Mesothelial cell of epicardium (in vitro differentiated cells): ENCODE measurements at regions not wholly inside any gene's neighbourhood (a gene's known extent, or its start where the extent isn't known, plus 50 kb on each side); places are given as distances from the start of the nearest gene placed in this dataset.

ENCODE experiments used
- DNase-seq, 2 experiments: peaks; one replicate each; pipeline ENCODE4 v3.0.0; 2021; ENCODE audit warnings: low spot score in 2 of 2; ENCODE audit not compliant: unreplicated experiment in 2 of 2
- H3K27ac Mint-ChIP-seq: 2 replicates; pipeline ENCODE4 v1.8.0; 2021; ENCODE audit warnings: mixed read lengths
- H3K27me3 Mint-ChIP-seq: 2 replicates; pipeline ENCODE4 v1.8.0; 2021; ENCODE audit warnings: low read depth, mixed read lengths
- H3K36me3 Mint-ChIP-seq: 2 replicates; pipeline ENCODE4 v1.8.0; 2021; ENCODE audit warnings: mixed read lengths
- H3K4me1 Mint-ChIP-seq: 2 replicates; pipeline ENCODE4 v1.8.0; 2021; ENCODE audit warnings: mixed read lengths
- H3K4me3 Mint-ChIP-seq: 2 replicates; pipeline ENCODE4 v1.8.0; 2021; ENCODE audit warnings: mild to moderate bottlenecking, moderate library complexity, mixed read lengths
- H3K9me3 Mint-ChIP-seq: 2 replicates; pipeline ENCODE4 v1.8.0; 2021; ENCODE audit warnings: mixed read lengths
- TF ChIP-seq, protein P1 (sequence below): fragments of 200-600 bp; sonication (generic); IDR thresholded peaks from one replicate; pipeline ENCODE4 v1.5.0; 2021; ENCODE audit warnings: antibody characterized with exemption; ENCODE audit not compliant: unreplicated experiment

DNA sequence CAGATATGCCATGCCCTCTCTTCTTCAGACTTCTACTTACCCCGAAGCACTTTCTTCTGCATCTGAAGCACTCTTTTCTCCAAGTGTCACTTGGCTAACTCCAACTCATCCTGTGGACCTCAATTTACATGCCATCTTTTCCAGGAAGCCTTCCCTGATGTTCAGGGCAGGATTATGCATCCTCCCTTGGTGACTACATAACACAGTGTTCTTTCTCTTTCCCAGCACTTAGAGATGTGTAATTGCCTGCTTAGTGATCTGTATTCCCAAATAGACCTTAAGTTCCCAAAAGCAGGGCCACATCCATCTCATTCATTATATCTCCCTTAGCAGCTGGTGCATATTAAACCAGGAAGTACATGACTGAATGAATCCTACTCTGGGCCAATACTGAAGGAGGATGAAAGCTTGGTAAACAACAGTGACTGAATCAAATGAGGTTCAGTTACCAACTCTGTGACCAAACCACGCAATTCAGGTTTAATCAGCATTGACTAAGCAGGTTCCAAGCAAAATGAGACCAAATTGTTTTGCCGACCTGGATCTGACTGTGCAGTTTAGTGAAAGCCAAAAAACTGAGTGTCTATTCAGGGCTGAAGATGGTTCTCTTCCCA lies 121.4 kb upstream of the TCF21 start:
- TF ChIP-seq, protein P1, sequence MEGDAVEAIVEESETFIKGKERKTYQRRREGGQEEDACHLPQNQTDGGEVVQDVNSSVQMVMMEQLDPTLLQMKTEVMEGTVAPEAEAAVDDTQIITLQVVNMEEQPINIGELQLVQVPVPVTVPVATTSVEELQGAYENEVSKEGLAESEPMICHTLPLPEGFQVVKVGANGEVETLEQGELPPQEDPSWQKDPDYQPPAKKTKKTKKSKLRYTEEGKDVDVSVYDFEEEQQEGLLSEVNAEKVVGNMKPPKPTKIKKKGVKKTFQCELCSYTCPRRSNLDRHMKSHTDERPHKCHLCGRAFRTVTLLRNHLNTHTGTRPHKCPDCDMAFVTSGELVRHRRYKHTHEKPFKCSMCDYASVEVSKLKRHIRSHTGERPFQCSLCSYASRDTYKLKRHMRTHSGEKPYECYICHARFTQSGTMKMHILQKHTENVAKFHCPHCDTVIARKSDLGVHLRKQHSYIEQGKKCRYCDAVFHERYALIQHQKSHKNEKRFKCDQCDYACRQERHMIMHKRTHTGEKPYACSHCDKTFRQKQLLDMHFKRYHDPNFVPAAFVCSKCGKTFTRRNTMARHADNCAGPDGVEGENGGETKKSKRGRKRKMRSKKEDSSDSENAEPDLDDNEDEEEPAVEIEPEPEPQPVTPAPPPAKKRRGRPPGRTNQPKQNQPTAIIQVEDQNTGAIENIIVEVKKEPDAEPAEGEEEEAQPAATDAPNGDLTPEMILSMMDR = no peak
- DNase-seq = no peak
- Mint-ChIP-seq H3K4me1 (peaks cover 36% of the 10 kb centered on the region), H3K36me3 (no peaks in the 10 kb centered on the region), H3K27ac (no peak overlapping the region), H3K4me3 (no peak overlapping the region), H3K27me3 (no peaks in the 10 kb centered on the region), H3K9me3 (no peaks in the 10 kb centered on the region)

DNA sequence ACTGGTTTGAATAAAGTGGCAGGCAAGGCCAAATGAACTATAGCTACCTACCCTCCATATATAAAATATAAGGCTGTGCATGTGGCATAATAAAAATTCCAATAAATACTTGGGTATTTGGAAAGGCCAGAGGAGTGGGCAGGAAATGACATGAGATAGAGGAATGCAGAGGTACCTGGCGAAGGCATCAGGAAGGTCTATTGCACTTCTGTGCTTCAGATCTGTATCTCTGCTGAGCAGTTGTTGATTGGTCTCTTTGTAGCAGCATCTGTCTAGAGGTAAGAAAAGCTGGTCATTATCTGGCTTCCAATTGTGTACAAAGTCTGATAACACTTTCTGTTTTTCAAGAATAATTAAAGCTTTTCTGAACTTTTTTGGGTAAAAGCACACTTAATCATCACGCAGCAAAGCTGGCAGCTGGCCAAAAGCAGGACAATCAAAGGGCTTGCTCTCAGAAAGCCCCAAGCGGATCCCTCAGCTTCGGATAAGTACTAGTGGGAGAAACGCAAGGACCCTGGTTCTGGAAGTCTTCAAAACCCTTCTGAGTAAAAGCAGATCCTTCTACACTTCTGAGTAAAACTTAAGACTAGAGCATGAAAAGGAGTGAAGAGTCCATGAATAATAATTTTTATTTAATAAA lies 120.1 kb upstream of the TCF21 start:
- peak overlapping the region; percentile 1 for H3K27ac Mint-ChIP-seq
- peak; percentile 30 to 52 for DNase-seq
- no peaks in the 10 kb centered on the region for H3K9me3 Mint-ChIP-seq
- TF ChIP-seq, protein P1 = no peak
- no peaks in the 10 kb centered on the region for H3K27me3 Mint-ChIP-seq
- H3K4me1 Mint-ChIP-seq = peaks cover 34% of the 10 kb centered on the region
- no peak overlapping the region for H3K4me3 Mint-ChIP-seq
- no peaks in the 10 kb centered on the region for H3K36me3 Mint-ChIP-seq

DNA sequence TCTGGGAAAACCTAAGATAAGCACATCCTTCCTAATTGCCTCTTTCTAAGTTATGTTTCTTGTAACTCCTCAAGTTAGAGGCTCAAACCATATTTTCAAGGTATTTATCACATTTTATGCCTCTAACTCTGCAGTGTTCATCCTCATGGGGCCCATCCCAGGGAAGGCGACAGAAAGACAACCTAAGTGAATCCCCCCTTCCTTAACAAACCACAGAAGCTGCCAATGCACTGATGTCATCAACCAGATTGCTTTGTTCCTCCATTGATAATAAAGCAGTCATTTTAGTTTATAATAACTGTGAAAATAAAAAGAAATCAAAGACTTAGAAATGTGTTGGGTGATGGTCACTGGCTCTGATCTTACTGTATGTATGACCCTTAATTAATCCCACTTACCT lies 119.5 kb upstream of the TCF21 start:
- DNase-seq = no peak
- TF ChIP-seq, protein P1 = no peak
- no peak overlapping the region for H3K4me3 Mint-ChIP-seq
- peaks cover 27% of the 10 kb centered on the region for H3K4me1 Mint-ChIP-seq
- peaks cover 5% of the 10 kb centered on the region for H3K9me3 Mint-ChIP-seq
- H3K36me3 Mint-ChIP-seq = no peaks in the 10 kb centered on the region
- no peaks in the 10 kb centered on the region for H3K27me3 Mint-ChIP-seq
- H3K27ac Mint-ChIP-seq = peak overlapping the region; percentile 73

DNA sequence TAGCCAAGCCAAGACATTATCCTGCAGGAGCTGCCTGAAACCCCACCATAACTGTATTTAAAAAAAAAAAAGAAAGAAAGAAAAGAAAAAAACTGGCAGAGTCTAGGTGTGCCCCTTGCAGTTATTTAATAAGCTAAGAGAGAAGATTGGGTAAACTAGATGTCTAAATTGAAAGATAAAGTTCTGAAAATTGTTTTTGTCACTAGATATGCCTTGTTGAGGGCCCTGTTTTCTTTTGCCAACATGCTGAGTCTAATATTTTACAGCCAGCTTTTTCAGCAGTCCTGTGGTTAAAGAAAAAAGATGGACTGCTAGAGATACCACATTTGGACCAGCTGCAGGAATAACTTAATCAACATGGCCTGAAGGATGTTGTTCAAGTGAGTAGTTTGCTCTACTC lies 116.3 kb upstream of the TCF21 start:
- Mint-ChIP-seq H3K36me3 (no peaks in the 10 kb centered on the region), H3K4me1 (peaks cover 16% of the 10 kb centered on the region)

DNA sequence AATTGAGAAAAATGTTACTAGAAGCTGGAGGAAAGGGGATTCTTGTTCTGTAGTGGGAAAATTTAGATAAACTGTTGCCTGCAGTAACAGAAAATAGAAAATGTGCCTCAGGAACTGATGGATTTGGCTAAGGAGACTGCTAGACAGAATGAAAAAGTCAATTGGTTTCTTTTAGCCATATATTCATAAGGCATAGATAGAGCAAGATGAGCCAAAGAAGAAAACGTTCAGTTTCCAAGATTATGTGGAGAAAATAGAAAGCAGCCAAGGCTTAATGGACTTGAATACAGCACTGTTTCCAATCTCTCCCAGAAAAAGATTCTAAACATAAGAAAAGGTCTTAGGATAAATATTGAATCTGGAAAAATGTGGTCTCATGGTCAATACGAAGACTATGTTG lies 115.1 kb upstream of the TCF21 start:
- Mint-ChIP-seq H3K9me3 (peaks cover 10% of the 10 kb centered on the region), H3K4me1 (peaks cover 12% of the 10 kb centered on the region), H3K36me3 (no peaks in the 10 kb centered on the region), H3K27me3 (no peaks in the 10 kb centered on the region), H3K27ac (no peak overlapping the region), H3K4me3 (no peak overlapping the region)
- no peak for DNase-seq
- TF ChIP-seq, protein P1 = no peak

More for the DNA sequence above, 116.3 kb upstream of the TCF21 start:
- Mint-ChIP-seq H3K9me3 (peaks cover 10% of the 10 kb centered on the region), H3K4me3 (no peak overlapping the region), H3K27me3 (no peaks in the 10 kb centered on the region), H3K27ac (no peak overlapping the region)
- TF ChIP-seq, protein P1 = no peak
- no peak for DNase-seq
